GM18505 (cell line): ENCODE measurements at regions not wholly inside any gene's neighbourhood (a gene's known extent, or its start where the extent isn't known, plus 50 kb on each side); places are given as distances from the start of the nearest gene placed in this dataset.

ENCODE experiments used
- ATAC-seq: cut with Tn5 transposase; IDR thresholded peaks from one replicate; pipeline ENCODE4 v1.9.1; 2021; ENCODE audit not compliant: unreplicated experiment
- POLR2A ChIP-seq: IDR thresholded peaks from 4 replicates; pipeline ENCODE4 v1.6.1; 2011; ENCODE audit warnings: borderline replicate concordance; ENCODE audit not compliant: insufficient read depth, insufficient read length; ENCODE audit errors: extremely low read depth

DNA sequence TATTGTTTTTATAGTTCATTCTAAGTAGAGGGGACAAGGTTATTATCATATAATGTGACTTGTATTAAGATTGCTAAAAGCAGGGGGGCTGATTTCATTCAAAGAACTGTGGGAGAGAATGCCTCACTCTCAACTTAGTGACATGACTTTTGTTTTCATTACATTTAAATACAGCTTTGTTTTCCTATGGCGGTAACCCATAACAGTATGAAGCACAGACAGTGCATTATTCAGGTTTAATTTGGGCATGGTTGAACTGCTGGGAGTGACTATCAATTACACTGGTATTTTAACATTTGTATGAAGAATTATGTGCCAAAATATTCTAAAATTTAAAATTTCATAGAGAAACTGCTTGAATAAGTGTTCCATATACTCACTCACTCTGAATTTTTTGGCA lies 637.3 kb downstream of the USP25 start:
- ATAC-seq, result no peak
- no peak for TF ChIP-seq POLR2A

GRCh38 chr21:16370186-16370585 lies 640.4 kb downstream of the USP25 start:
- no peak for ATAC-seq
- no peak for TF ChIP-seq POLR2A

DNA sequence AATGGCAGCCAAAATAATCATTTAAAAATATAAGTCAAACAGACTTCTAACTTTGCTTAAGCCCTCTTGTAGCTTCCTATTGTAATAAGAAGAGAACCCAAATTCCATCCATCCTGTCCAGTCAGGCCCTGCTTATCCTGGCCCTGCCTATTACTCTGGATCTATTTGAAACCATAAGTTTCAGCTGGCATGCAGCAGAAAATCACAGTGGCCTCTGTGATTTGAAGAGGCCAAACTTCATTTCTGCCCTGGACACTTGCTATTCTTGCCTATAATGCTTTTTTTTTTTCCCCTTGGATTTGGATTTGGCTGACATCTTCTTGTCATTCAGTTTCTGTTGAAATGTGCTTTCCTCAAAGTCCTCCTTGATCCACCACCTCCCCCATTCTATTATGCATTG lies 642.8 kb downstream of the USP25 start:
- no peak for TF ChIP-seq POLR2A
- no peak for ATAC-seq

GRCh38 chr21:16376673-16377072 lies 646.9 kb downstream of the USP25 start:
- ATAC-seq, result no peak

GRCh38 chr21:16377120-16377658 lies 647.4 kb downstream of the USP25 start:
- ATAC-seq, result no peak
- no peak for TF ChIP-seq POLR2A

More at GRCh38 chr21:16376673-16377072, 646.9 kb downstream of the USP25 start:
- TF ChIP-seq POLR2A, result no peak

DNA sequence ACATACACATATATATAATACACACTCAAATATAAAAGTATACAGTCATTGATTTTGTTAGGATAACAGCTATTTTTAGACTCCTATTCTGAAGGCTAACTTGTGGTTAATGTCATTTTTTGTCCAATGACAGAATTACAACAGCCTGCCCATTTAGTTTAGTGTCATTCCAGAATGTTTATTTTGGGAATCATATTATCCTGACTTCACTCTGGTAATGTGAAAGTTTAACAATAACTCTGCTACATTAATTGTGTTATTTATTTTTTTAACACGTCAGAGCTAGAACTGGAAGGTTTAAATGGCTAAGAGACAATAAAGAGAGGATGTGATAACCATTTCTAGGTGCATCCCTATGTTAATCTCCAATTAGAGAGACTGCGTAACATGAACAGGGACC lies 648.1 kb downstream of the USP25 start:
- ATAC-seq, result no peak
- no peak for TF ChIP-seq POLR2A

DNA sequence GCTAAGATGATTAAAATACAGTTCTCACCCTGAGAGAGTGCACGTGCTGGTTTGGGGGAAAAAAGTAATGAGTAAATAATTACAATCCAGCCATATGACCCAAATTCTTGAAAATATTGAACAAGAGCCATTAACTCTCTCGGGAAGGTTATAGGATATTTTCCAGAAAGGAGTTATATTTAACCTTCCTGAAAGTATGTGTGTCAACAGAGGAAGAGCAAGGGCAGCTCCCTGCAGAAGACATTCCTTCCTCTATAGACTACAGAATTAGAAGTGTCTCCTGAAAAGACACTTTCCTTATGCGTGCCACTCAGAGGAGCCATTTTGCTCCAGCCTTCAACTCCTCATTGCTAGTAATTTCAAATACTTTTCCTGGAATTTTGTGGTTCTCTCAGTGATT lies 648.7 kb downstream of the USP25 start:
- no peak for TF ChIP-seq POLR2A
- no peak for ATAC-seq

DNA sequence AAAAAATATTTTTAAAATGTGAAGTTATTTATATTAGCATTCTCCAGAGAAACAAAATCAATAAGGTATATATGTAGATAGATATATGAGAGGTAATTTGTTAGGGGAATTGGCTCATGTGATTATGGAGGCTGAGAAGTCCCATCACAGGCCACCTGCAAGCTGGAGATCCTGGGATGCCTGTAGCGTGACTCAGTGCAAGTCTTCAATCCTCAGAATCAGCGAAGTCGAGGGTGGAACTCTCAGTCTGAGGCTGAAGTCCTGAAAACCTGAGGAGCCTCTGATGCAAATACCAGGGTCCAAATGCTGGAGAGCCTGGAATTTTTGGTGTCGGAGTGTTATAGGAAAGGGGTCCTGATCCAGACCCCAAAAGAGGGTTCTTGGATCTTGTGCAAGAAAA lies 658.5 kb downstream of the USP25 start:
- ATAC-seq, result no peak
- no peak for TF ChIP-seq POLR2A

DNA sequence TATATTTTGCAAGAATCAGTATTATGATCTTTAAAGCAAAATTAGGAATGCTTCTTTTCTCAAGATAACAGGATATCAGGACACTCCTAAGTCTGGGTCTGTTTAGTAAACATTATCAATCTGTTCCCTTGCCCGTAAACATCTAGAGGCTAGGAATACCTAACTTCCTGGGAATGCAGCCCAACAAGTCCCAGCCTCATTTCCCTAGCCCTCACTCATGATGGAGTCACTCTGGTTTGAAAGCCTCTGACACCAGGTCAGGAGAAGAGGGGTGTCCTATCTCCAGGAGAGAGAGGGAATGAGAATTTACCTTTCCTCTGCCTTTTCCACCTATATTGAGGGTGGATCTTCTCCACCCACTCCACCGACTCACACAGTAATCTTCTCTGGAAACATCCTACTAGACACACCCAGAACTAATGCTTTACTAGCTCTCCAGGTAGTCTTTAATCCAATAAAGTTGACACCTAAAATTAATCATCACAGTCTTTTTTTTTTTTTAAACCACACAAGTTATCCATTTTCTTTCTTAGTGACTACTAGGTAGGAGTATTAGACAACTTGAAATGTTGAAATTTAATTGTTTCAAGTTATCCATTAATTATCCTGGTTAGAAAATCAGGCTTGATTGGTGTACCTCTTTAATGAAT lies 659.3 kb downstream of the USP25 start:
- no peak for ATAC-seq
- TF ChIP-seq POLR2A, result no peak

DNA sequence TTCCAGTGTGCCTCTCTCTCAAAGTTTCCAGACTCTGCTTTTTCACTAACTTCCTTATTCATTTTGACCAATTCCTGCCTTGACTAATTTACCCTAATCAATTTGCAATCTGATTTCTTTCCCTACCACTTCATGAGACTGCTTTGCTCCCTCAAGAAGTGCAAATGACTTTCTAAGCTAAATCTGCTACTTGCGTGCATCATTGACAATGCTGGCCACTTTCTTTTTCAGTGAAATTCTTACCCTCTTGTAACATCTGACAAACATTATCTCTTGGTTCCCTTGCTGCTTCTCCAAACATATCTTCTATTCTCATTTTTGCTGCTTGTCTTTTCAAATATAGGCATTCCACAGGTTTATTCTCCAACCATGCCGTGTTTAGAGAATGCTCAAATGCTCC lies 659.9 kb downstream of the USP25 start:
- no peak for ATAC-seq

DNA sequence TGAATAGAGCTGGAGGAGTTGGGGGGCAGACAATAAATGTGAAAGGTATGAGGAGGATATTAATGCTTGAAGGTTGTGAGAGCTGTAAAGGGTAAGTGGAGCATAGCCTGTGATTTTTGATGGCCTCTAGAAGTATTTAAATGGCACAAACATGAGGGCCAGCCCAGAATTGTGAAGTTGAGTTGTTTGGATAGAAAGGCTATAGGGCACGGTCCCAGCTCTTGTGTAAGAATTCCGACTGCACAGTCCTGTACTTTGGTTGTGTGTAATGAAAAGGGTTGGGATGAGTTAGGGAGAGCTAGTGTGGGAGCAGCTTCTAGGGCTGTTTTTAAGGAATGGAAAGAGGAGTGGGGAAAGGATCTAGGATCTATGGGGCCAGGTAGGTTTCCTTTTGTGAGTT lies 665.5 kb downstream of the USP25 start:
- TF ChIP-seq POLR2A, result no peak
- no peak for ATAC-seq

More for the DNA sequence above, 659.9 kb downstream of the USP25 start:
- TF ChIP-seq POLR2A, result no peak

DNA sequence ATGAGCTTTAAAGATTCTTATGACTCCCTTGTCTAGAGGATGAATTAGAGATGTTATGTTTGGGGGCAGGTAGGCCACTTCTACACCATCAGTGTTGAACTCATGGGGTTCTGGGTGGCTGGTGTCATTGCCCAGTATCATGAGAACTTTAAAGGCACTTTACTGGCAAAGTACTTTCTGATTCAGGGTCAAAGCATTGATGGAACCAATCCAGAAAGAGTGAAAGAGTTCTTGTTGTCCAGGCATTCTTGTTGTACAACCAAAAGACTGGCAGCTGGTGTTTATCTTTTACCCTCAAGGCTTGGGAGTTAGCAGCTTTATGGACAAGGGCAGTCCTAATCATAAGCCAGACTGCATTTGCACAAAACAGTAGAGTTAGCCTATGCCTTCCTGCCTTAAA lies 673.0 kb downstream of the USP25 start:
- ATAC-seq, result no peak
- no peak for TF ChIP-seq POLR2A

GRCh38 chr21:16404776-16405175 lies 675.0 kb downstream of the USP25 start:
- no peak for TF ChIP-seq POLR2A
- no peak for ATAC-seq

- no peak for TF ChIP-seq POLR2A
- no peak for ATAC-seq
Observed at GRCh38 chr21:16406355-16406754, 676.6 kb downstream of the USP25 start.
